ENCODE measurements at regions not wholly inside any gene's neighbourhood (a gene's known extent, or its start where the extent isn't known, plus 50 kb on each side); places are given as distances from the start of the nearest gene placed in this dataset.

DNA sequence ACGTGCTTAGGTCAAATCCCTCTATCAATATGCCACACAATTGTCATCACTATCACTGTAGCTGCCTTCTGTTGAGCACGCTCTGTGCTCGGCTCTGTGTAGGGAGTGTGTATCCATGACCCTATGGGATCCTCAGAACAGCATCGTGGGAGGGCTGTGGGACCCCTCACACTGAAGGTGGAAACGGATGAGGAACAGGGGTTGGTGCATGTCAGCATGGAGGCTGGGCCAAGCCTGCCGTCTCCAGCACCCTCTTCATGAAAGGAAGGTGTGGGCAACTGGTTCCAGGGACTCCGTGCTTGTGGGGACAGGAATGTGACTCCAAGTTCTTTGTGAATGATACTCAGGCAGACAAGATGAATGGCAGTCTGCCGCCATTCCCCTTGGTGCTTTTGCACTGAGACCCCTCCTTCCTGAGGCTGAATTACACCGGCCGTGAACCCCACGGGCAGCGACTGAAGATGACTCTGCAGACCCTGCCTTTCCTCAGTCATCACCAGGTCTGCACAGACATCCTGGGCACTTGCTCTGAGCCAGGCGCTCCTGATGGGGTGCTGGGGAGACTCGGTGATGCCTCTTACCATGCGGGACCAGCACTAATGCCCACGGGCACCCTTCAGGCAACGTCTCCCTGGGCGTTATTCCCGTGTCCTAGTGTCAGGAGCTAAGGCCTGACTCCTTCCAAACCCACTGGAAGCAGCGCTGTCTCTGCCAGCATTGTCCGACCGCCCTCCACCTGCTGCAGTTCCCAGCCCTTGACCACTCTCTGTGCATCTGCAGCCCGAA lies 495.2 kb downstream of the TCERG1L start:
- no peak overlapping the region for H3K27ac ChIP-seq
- no peaks in the 10 kb centered on the region for H3K9me3 ChIP-seq
- H3K27me3 ChIP-seq: peaks cover 0 to under 1% (median 0%) of the 10 kb centered on the region in 4 donors
- H3K4me1 ChIP-seq: no peaks in the 10 kb centered on the region
- no peaks in the 10 kb centered on the region for H3K36me3 ChIP-seq
- TF ChIP-seq, protein P1, sequence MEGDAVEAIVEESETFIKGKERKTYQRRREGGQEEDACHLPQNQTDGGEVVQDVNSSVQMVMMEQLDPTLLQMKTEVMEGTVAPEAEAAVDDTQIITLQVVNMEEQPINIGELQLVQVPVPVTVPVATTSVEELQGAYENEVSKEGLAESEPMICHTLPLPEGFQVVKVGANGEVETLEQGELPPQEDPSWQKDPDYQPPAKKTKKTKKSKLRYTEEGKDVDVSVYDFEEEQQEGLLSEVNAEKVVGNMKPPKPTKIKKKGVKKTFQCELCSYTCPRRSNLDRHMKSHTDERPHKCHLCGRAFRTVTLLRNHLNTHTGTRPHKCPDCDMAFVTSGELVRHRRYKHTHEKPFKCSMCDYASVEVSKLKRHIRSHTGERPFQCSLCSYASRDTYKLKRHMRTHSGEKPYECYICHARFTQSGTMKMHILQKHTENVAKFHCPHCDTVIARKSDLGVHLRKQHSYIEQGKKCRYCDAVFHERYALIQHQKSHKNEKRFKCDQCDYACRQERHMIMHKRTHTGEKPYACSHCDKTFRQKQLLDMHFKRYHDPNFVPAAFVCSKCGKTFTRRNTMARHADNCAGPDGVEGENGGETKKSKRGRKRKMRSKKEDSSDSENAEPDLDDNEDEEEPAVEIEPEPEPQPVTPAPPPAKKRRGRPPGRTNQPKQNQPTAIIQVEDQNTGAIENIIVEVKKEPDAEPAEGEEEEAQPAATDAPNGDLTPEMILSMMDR (IDR thresholded peaks at IDR 0.05): no peak
- TF ChIP-seq POLR2A (IDR thresholded peaks at IDR 0.05): no peak
- DNase-seq: no peak
- WGBS, 2 donors: 70 to 83% methylated on average over 15 to 16 of the region's 23 CpGs
- intact Hi-C loops (cut with DNase I): no loop called here
- H3K4me3 ChIP-seq: no peak overlapping the region

DNA sequence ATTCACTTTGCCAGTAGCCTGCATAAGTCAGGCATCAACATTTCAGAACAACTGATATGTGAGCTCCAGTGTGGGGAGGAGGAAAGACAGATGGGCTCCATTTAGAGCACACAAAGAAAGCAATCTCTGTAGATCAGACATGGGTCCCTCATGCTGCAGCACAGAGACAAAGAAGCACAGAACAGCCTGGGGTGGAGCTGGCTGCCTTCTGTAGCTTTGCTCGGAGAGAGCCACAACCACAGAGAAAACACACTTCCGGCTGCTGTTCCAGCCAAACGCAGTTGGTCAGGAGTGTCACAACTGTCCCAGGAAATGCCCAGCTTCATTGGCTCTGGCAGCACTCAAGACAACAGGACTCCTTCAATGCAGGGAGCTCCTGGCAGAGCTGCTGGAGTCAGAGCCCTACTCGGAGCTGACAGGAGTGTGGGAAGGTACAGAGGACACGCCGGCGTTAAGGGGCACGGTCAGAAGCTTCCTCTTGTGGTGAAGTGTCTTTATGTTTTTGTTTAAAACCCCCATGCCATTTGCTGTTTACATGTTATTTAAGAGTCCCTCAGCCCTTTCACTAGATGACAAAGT lies 494.4 kb downstream of the TCERG1L start:
- H3K36me3 ChIP-seq: no peaks in the 10 kb centered on the region
- DNase-seq: no peak
- 84 to 94% methylated on average over 6 of the region's 8 CpGs for WGBS, 2 donors
- no peak overlapping the region for H3K27ac ChIP-seq
- no peak overlapping the region for H3K4me3 ChIP-seq
- no peaks in the 10 kb centered on the region for H3K9me3 ChIP-seq
- intact Hi-C loops (cut with DNase I): no loop called here
- H3K27me3 ChIP-seq: no peaks in the 10 kb centered on the region
- TF ChIP-seq, protein P1 (IDR thresholded peaks at IDR 0.05): no peak
- no peak for TF ChIP-seq POLR2A (IDR thresholded peaks at IDR 0.05)
- no peaks in the 10 kb centered on the region for H3K4me1 ChIP-seq

DNA sequence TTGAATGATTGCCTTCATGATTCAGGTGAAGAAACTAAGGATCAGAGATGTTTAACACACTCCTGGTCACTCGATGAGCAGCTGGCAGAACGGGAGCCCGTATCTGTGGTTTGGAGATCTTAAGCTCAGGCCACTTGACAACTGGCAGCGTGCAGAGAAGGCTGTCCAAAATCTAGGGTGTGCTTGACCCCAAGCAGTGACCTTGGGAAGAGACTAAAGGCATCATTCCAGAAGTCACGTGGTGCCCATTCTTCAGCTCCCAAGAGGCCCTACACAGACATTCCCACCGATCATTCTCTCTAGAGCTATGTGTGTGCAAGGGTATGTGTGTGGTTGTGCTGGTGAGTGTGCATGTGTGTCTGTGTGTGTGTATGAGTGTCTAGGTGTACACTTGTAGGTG lies 493.8 kb downstream of the TCERG1L start:
- TF ChIP-seq, protein P1 (IDR thresholded peaks at IDR 0.05): no peak
- TF ChIP-seq POLR2A (IDR thresholded peaks at IDR 0.05): no peak
- Histone ChIP-seq H3K9me3 (no peaks in the 10 kb centered on the region), H3K27ac (no peak overlapping the region), H3K27me3 (no peaks in the 10 kb centered on the region), H3K4me1 (no peaks in the 10 kb centered on the region), H3K4me3 (no peak overlapping the region), H3K36me3 (no peaks in the 10 kb centered on the region)
- WGBS, 2 donors: 30 to 72% methylated on average over 3 to 6 of the region's 6 CpGs
- intact Hi-C loops (cut with DNase I): no loop called here
- no peak for DNase-seq

DNA sequence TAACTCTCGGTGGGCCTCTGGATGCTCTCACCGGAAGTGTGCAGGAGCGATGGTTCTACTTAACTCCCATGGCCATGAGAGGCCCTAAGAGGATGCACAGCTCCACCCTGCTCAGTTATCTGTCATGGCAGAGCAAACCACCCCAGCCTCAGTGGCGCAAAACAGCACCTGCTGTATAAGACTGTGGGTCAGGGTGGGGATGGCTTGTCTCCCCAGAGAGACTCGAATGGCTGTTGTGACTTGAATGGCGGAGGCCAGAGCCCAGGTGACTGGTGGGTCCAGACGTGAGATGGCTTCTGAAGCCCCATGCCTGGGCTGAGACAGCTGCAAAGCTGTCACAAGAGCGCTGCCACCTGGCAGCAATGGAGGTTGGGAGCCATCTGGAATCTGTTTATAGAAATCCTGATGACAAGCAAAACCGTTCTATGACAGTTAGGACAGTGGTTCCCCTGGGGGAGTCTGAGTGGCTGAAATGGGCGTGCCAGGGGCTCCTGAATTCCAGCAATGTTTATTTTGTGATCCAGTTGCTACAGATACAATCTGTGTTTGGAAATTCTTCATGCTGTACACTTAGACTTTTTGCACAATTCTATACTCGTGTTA lies 490.5 kb downstream of the TCERG1L start:
- H3K4me1 ChIP-seq: no peaks in the 10 kb centered on the region
- 56 to 57% methylated on average over 7 to 10 of the region's 11 CpGs for WGBS, 2 donors
- TF ChIP-seq POLR2A (IDR thresholded peaks at IDR 0.05): no peak
- TF ChIP-seq, protein P1 (IDR thresholded peaks at IDR 0.05): no peak
- H3K4me3 ChIP-seq: no peak overlapping the region
- H3K27me3 ChIP-seq: no peaks in the 10 kb centered on the region
- no peak for DNase-seq
- H3K36me3 ChIP-seq: no peaks in the 10 kb centered on the region
- H3K27ac ChIP-seq: no peak overlapping the region
- intact Hi-C loops (cut with DNase I): no loop called here
- H3K9me3 ChIP-seq: peaks cover 0 to 13% (median 12%) of the 10 kb centered on the region in 3 donors
